ENCODE measurements at regions not wholly inside any gene's neighbourhood (a gene's known extent, or its start where the extent isn't known, plus 50 kb on each side); places are given as distances from the start of the nearest gene placed in this dataset.

- no peak for TF ChIP-seq CTCF (IDR thresholded peaks at IDR 0.05)
- TF ChIP-seq POLR2A (IDR thresholded peaks at IDR 0.05): no peak
Observed at GRCh38 chr2:145058457-145058856, 538.5 kb upstream of the ZEB2 start.
